ENCODE measurements at regions not wholly inside any gene's neighbourhood (a gene's known extent, or its start where the extent isn't known, plus 50 kb on each side); places are given as distances from the start of the nearest gene placed in this dataset.

- TF ChIP-seq CTCF (IDR thresholded peaks at IDR 0.05; ENCODE audit: poor library complexity, severe bottlenecking), result no peak
- TF ChIP-seq POLR2AphosphoS5 (IDR thresholded peaks at IDR 0.05), result no peak
- no peak for TF ChIP-seq EZH2 (IDR thresholded peaks at IDR 0.05; ENCODE audit: borderline replicate concordance, insufficient read depth, low read length, poor library complexity, severe bottlenecking)
- no peak for TF ChIP-seq REST (IDR thresholded peaks at IDR 0.05; ENCODE audit: borderline replicate concordance)
- TF ChIP-seq RAD21 (conservative IDR thresholded peaks at IDR 0.05), result no peak
- no peak for TF ChIP-seq EP300 (conservative IDR thresholded peaks at IDR 0.05; ENCODE audit: poor library complexity, severe bottlenecking)
Measured at GRCh38 chr4:12360391-12360790, 931.7 kb upstream of the HS3ST1 start.
